MCF 10A (cell line): ENCODE measurements at regions not wholly inside any gene's neighbourhood (a gene's known extent, or its start where the extent isn't known, plus 50 kb on each side); places are given as distances from the start of the nearest gene placed in this dataset.

ENCODE experiments used
- BruUV-seq: library from RNA; stranded (reverse); fragments of 400-500 nt; replicated peaks from 2 replicates; lab custom pipeline; 2021; lab: Mats Ljungman, UMichigan
- CTCF ChIA-PET: fragments of 300-600 bp; sonication (Branson Sonifier 250); formaldehyde crosslinking; extraction: SDS; loops from one replicate; lab custom pipeline; 2021; ENCODE audit warnings: antibody characterized with exemption, inconsistent platforms; lab: Yijun Ruan, JAX
- POLR2A ChIA-PET: fragments of 300-600, 350-650 bp; sonication (Branson Sonifier 250); formaldehyde crosslinking; extraction: SDS; loops from one replicate; lab custom pipeline; 2020; ENCODE audit warnings: antibody characterized with exemption, inconsistent platforms; lab: Yijun Ruan, JAX
- DNase-seq: peaks from one replicate; pipeline ENCODE4 v3.0.0-alpha.2; 2018; ENCODE audit not compliant: unreplicated experiment
- H3K27ac Mint-ChIP-seq: one replicate; pipeline ENCODE4 v1.8.0; 2022; ENCODE audit warnings: mild to moderate bottlenecking, low read depth, mixed read lengths; ENCODE audit not compliant: unreplicated experiment
- H3K27me3 Mint-ChIP-seq: one replicate; pipeline ENCODE4 v1.8.0; 2022; ENCODE audit warnings: mixed read lengths; ENCODE audit not compliant: insufficient read depth, unreplicated experiment
- H3K36me3 Mint-ChIP-seq: one replicate; pipeline ENCODE4 v1.8.0; 2022; ENCODE audit warnings: mild to moderate bottlenecking, moderate library complexity, mixed read lengths; ENCODE audit not compliant: insufficient read depth, unreplicated experiment
- H3K4me1 Mint-ChIP-seq: one replicate; pipeline ENCODE4 v1.8.0; 2022; ENCODE audit warnings: mixed read lengths; ENCODE audit not compliant: insufficient read depth, unreplicated experiment
- H3K4me3 Mint-ChIP-seq: one replicate; pipeline ENCODE4 v1.8.0; 2022; ENCODE audit warnings: mild to moderate bottlenecking, moderate library complexity, mixed read lengths; ENCODE audit not compliant: unreplicated experiment
- H3K9me3 Mint-ChIP-seq: one replicate; pipeline ENCODE4 v1.8.0; 2022; ENCODE audit warnings: mixed read lengths; ENCODE audit not compliant: unreplicated experiment
- intact Hi-C: fragments of 100-400 bp; cut with micrococcal nuclease; formaldehyde crosslinking; loops from 2 replicates; pipeline ENCODE4 v1.14.1; 2022
- TF ChIP-seq, protein P1 (sequence below): fragments of 200-600 bp; IDR thresholded peaks from one replicate; pipeline ENCODE4 v1.8.0; 2022; ENCODE audit warnings: antibody characterized with exemption, mild to moderate bottlenecking; ENCODE audit not compliant: unreplicated experiment

DNA sequence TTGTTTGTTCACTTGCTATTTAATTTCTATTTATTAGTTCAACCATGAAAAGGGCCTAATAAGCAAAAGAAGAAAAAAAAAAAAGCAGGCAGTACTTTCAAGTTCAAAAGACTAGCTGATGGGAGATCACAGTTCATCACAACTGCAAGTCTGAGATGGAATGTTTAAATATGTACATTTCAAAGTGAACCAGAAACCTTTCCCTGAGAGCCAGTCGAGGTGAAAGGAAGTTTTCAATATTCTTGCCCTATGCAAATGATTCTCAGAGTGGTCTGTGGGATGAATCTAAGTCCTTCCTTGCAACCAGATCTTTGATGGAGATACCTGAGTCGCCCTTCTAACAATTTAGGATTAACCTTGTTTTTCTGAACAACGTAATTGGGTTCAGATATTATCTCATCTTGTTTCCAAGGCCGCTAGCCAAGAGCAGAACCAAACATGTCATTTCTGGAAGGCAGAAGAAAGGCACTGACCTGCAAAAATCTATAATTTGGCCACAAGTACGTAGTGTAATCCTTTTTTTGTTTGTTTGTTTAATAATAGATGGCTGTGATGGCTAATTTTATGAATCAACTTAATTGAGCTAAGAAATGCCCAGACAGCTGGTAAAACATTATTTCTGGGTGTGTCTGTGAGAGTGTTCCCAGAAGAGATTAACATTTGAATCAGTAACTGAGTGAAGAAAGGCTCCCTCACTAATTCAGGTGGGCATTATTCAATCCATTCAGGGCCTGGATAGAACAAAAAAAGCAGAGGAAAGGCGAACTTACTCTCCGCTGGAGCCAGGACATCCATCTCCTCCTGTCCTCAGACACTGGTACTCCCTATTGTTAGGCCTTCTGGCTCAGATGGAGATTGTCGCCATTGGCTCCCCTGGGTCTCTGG, 171.1 kb upstream of the TMPO start:
- no TSS peak for BruUV-seq
- H3K27ac Mint-ChIP-seq: no peak overlapping the region
- TF ChIP-seq, protein P1, sequence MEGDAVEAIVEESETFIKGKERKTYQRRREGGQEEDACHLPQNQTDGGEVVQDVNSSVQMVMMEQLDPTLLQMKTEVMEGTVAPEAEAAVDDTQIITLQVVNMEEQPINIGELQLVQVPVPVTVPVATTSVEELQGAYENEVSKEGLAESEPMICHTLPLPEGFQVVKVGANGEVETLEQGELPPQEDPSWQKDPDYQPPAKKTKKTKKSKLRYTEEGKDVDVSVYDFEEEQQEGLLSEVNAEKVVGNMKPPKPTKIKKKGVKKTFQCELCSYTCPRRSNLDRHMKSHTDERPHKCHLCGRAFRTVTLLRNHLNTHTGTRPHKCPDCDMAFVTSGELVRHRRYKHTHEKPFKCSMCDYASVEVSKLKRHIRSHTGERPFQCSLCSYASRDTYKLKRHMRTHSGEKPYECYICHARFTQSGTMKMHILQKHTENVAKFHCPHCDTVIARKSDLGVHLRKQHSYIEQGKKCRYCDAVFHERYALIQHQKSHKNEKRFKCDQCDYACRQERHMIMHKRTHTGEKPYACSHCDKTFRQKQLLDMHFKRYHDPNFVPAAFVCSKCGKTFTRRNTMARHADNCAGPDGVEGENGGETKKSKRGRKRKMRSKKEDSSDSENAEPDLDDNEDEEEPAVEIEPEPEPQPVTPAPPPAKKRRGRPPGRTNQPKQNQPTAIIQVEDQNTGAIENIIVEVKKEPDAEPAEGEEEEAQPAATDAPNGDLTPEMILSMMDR: no peak
- H3K4me3 Mint-ChIP-seq: no peak overlapping the region
- CTCF ChIA-PET: interaction anchor here (0.6 kb wide), 1 partner anchor 155 kb away, joined by 3 read pairs; no protein-coding TSS in a partner anchor
- intact Hi-C loops: no loop called here
- no peaks in the 10 kb centered on the region for H3K9me3 Mint-ChIP-seq
- peaks cover 23% of the 10 kb centered on the region for H3K27me3 Mint-ChIP-seq
- POLR2A ChIA-PET: no interaction called here
- H3K4me1 Mint-ChIP-seq: no peaks in the 10 kb centered on the region
- no peak for DNase-seq
- no peaks in the 10 kb centered on the region for H3K36me3 Mint-ChIP-seq

DNA sequence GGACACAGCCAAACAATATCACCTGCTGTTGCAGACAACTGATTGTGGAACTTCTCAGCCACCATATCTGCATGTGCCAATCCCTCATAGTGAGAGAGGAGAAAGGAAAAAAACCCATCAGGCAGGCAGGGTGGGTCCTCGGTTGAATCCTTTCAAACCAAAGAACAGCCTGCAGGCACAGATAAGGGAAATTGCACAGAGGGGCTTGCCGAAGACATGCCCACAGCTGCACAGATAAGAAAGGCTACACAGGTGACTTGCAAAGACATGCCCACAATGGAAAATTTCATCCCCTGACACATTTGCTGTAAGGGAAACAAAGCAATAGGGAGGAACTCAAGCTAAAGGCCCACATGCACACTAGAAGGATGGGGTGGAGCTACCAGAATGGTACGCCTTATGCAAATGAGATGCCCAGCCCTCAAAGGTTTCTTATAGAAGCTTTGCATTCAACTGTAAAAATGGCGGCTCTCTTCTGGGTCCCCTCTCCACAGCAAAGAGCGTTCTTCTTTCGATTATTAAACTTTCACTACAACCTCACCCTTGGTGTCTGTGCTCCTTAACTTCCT, 170.0 kb upstream of the TMPO start:
- Mint-ChIP-seq H3K4me1 (no peaks in the 10 kb centered on the region), H3K4me3 (no peak overlapping the region), H3K27ac (no peak overlapping the region), H3K9me3 (no peaks in the 10 kb centered on the region), H3K27me3 (peaks cover 21% of the 10 kb centered on the region), H3K36me3 (no peaks in the 10 kb centered on the region)
- BruUV-seq: no TSS peak
- TF ChIP-seq, protein P1: no peak
- intact Hi-C loops: no loop called here
- POLR2A ChIA-PET: interaction anchor here (0.6 kb wide), 1 partner anchor 1718 kb away, joined by 3 read pairs; no protein-coding TSS in a partner anchor
- CTCF ChIA-PET: interaction anchor here (0.5 kb wide), 1 partner anchor 686 kb away, joined by 3 read pairs; no protein-coding TSS in a partner anchor
- DNase-seq: no peak

DNA sequence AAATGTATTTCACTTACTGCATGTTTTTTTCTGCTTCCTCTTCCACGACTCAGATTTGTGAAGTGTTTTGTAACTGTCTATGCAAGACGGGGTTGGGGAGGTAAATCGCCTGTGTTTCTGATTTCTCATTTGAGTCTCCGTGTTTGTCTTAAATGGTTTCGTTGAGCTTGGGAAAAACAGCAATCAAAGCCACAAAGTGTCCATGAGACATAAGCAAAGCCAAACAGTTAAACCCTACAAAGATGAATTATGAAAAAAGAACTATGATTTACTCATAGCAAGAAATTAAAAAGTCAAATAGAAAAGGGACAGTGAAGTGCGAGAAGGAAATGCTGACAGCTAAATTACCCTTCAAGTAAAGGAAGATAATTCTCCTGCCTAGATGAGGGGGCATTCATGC, 164.3 kb upstream of the TMPO start:
- POLR2A ChIA-PET: no interaction called here
- no TSS peak for BruUV-seq

More for the DNA sequence above, 164.3 kb upstream of the TMPO start:
- Mint-ChIP-seq H3K4me1 (peaks cover 11% of the 10 kb centered on the region), H3K27me3 (no peaks in the 10 kb centered on the region), H3K36me3 (no peaks in the 10 kb centered on the region), H3K27ac (no peak overlapping the region), H3K4me3 (no peak overlapping the region), H3K9me3 (no peaks in the 10 kb centered on the region)
- CTCF ChIA-PET: interaction anchor here (0.5 to 0.8 kb wide), 4 partner anchors 14 to 1365 kb away, joined by 3 to 4 read pairs (median 4); no protein-coding TSS in a partner anchor
- DNase-seq: no peak
- intact Hi-C loops: no loop called here
- TF ChIP-seq, protein P1: no peak
